Superior temporal gyrus (tissue), 1 donor: ENCODE measurements at regions not wholly inside any gene's neighbourhood (a gene's known extent, or its start where the extent isn't known, plus 50 kb on each side); places are given as distances from the start of the nearest gene placed in this dataset.

Experiments
- DNase-seq: peaks from one replicate; pipeline ENCODE4 v3.0.0-alpha.2; 2016; ENCODE audit errors: extremely low spot score

DNA sequence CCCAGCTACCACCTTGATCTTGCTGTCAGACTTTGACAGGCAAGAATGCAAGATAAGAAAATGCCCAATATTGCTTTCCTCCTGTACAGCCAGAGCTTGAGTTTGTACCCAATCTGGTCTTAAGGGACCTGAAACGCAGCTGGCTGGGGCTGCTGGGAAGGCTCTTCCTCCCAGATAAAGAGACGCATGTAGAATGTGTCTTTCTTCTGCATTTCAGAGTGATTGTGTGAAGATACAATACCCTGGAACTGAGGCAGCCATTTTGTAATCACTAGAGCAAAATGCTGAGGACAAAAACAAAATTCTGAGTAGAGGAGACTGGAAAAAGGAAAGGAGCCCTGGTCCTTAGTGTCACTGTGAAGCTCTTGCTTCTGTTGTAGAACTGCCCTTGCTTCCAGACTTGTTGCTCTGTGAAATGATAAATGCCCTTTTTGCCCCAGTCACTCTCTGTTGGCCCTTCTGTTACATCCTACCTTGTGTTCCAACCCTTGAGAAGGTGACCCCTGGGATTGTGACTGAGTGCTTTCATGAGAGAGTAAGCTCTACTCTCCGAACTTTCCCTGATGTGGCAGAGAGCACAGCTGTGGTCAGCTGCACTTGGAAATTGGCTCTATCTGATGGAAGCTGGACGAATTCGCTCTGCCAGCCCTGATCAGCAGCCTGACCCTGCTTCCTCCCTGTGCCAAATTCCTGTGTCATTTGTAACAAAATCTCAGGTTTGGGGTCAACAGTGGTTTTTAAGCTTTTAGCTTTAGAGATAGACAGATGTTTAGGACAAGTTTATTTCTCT is 137.4 kb upstream of the RBMS1 start:
- DNase-seq: peak; percentile 37

DNA sequence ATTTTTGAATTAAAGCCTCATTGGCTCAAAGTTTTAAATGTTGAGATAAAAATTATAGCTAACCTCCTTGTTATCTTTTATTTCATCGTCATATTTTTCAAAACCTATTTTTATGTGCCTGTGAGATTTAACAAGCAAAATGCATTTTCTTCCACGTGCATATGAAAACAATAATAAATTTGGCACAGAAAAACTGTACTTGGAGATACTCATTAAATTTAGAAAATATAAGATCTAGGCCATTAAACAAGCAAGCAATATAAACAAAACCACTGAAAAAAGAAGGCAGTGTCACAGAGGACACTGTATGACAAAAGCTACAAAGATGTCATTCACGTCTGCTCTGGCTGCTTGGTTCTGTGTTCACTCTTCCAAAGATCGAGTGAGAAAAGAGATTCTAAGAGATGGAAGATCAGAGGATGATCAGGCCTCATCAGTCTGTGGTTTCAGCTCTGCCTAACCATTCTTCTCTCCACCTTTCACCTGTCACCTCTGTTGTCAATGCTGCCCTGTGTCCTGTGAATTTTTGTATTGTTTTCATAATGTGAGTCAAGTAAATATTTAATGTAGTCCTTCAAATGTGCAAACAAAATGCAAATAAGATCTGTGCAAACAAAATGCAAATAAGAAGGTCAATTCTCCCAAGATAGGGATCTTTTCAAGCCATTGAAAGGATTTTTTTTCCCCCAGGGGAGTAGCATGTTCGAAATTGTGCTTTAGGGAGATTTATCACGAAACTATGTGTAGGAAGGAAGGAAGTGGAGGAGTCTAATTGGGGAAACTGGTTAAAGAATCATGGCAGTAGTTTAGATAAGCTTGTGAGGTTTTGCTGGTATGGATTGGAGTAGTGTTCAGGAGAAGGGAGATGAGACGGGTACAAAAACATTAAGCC is 138.7 kb upstream of the RBMS1 start:
- DNase-seq: peak; percentile 41

DNA sequence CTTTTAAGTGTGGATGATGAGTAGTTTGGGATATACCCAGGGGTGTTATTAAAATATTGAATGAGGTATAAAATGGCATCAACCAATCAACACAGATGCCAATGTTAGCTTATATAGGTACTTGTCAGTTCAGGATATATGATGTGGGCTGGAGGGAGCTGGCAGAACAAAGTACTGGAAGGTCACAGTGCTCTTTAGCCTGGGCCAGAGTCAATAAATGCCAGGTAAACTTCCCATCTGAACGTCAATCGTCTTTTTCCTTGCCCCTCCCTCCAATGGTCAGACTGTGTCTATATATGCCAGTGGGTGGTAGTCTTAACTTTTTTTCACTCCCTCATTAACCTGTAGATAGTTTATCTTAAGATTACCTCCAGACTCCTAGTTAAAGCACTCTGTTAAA is 140.8 kb upstream of the RBMS1 start:
- DNase-seq: no peak

DNA sequence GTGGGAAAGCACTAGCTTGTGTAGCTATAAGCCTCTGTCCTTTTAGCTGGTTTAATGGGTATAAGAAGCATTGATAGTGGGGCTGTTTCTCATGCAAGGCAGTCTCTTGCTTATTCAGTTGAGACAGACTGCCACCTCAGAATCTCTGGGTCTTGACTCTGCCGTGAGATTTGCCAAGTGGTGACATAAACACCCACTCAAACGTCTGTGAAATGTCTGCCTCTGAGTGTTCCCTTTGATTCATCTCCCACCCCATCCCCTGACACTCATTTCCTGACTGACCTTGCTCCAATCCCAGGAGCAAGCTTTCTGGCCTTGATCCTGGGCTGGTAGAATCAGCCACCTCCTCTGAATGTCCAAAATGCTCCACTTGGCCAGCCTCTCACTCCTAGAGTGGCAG is 141.9 kb upstream of the RBMS1 start:
- DNase-seq: no peak

DNA sequence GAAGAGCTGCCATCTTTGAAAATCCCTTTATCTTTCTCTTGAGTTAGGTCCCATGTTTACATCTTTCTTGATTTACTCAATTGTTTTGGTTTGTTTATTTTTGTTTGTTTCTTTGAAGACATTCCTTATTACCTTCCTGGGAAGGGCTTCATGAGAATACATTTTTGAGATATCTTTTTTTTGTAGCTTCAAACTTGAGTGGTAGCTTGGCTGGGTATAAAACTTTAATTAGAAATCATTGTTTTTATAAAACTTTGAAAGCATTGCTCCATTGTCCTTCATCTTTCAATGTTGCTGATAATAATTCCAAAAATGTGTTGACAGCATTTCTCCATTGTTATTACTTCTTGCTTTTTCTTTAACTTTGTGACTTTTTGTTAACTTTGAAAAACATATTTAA is 145.9 kb upstream of the RBMS1 start:
- no peak for DNase-seq

DNA sequence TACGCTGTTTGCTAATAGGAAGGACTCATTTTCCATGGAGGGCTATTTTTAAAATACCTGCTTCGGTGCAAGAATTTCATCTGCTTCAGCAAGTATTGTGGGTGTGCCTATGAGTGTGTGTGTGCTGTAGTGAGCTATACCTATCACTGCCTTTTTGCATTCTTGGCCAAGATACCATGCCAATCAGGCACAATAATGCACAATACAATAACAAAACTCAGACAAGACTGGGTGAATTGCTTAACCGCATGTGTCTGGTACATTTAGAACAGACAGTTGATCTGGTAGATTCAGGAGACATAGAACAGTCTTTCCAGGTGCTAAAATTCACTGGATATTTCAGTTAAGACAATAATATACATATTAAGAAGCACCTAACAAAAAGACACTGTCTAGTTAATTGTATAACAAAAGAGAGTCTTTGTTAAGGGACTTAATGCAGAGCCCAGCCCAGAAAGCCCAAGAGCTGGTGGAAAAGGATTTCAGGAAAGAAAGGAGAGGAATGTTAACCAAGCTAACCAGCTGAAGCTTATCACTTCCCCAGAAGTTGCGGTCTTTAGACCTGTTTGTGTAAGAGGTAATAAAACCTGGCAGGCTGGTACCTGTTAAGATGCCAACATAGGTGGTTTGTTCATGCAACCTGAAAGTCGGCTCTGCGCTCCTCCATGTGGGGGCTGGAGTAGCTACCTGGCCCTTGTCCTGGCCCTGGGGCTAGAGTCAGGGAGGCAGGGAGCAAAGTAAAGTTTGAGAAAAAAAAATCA is 153.3 kb upstream of the RBMS1 start:
- DNase-seq: no peak

DNA sequence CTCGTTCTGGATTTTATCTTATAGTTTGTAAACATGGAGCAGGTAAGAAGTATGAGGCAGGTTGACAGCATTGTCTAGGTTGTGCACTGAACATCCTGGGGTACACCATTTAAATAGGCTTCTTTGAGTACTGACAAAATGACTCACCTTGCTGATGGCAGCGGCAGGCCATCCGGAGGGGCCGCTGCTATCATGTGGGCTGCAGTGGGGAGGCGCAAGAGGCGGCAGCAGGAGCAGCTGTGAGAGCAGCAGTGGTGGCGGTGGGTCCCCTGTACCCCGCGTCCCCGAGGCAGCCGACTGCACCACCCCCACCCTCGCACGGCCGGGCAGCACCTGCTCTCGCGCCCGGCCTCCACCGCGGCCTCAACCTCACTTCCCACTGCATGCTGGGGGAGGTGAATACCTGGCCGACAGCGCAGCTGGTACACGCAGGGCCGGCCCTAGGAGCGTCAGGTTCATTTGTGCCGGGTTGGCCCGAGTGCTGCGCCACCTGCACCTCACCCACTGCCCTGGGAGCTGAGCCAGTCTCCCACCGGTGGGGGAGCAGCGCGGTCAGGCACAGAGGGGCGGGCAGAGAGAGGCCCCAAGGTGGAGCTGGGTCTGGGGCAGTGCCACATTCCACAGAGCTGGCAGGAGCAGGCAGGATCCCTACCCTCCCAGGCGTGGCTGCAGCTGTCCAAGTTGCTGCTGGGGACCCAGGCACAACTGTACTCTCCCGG is 154.5 kb upstream of the RBMS1 start:
- DNase-seq: no peak

DNA sequence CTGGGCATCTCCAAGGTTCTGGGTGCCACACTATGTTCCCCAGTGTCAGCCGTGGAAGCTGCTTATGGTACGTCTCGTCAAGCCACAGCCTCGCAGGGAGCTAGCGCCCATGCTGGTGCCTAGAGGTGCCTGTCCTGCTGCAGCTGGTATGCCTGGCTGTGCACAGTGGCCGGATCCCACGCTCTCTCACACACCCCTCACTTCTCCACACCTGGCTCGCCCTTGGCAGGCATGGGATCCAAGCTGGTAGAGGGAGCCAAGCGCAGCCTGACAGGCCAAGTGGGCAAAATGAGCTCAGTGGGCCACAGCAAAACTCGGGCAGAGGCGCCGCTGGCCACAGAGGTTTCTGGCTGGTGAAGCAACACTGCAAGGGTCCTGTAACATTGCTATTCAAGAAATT is 156.1 kb upstream of the RBMS1 start:
- DNase-seq: no peak

DNA sequence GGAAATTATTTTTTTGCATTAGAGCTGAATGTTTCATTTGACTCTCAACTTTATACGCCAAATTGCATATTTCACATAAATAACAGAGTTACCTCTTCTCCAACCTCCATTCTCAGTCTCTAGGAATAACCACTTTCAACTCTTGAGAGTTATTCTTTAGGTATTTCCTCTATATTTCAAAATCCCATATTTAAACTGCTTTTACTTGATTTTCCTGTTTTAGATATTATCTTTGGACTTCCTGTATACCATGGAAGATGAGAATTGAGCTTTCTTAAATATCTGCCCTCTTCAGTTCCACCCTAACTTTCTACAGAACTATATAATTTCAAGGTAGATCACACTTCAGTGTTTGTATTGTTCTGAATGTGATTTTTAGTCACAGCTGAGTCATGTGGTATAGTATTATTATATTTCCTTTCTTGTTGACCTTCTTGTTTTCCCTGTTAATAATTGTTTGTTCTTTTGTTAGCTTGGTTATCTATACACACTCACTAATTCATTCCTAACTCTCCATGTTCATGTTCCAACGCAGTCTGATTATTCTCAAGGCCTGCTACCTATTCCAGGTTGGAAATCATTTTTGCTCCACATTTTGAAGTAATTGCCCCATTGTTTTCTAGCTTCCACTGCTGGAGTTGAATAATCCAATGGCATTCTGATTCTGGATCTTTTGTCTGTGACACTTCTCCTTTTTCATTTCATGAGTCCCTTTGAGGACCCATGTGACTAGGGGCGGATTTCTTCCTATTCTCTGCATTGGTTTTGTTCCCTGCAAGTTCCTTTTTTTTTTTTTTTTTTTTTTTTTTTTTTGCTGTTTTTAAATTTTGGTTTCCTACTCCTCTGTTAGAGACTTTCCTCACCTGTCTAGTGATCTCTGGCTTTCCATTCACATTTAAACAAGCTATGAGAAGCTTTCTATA is 156.8 kb upstream of the RBMS1 start:
- DNase-seq: no peak

DNA sequence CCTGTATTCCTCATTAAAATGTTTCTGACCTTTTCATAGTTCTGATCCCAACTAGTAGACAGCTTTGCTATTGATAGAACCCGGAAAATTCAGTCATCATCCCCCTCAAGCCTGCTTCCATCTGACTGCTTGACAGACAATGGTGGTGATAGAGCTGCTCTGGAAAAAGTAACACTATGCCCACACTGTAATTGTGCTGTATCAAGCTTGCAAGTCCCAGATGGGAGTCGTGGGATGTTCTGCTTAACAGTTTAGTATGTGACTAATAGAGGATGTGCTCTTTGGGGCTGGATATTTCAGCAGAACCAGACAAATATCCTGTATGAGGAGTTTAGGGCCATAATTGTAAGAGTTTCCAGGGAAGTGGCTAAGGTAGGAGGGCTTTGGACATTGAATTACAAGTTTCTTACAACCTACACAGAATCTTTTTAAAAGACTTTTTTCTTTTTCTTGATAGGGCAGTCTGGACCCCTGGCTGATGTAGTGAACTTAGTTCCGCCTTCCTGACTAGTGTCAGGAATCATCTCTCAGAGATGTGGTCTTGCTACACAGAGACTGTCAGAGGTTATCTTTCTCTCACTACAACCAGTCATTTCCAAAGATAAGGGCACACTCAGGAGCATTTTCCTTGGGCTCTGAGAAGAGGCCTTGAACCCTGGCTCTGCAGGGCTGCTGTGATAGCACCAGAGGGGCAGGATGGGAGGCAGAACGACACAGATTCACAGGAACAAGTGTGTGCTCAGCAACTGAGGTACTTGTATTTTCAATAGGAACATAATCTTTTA is 158.0 kb upstream of the RBMS1 start:
- DNase-seq: peak; percentile 61

DNA sequence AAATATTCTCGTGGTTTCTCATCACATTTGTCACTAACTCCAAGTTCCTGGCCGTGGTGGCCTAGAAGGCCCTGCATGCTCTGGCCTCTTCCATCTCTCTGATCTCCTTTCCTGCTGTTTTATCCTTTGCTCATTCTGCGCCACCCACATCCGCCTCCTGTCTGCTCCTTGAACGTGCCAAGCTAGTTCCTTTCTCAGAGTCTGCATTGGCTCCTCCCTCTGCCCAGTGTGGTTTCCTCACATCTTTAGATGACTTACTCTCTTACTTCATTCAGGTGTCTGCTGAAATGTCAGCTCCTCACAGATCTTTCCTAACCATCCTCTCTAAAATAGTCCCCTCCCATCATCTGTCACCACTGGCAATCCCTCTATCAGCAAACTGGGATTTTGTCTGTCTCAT is 158.6 kb upstream of the RBMS1 start:
- DNase-seq: peak; percentile 45

DNA sequence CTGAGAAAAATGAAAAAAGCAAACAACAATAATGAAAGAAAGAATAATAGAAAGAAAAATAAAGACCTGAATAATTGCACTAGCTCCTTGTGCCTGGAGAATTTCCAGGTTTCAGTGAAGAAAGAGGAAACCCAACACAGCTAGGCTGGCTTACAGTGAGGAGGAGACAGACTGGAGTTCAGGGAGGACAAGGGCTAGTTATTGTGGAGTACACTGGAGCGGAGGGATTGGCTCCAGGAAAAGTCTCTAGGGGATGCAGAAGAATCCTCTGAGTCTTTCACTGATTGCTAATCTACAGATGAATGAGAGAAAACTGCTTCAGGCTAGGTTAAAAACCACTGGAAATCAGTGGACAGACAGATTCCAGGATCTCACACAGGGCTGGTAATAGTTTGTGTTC is 163.6 kb upstream of the RBMS1 start:
- no peak for DNase-seq

DNA sequence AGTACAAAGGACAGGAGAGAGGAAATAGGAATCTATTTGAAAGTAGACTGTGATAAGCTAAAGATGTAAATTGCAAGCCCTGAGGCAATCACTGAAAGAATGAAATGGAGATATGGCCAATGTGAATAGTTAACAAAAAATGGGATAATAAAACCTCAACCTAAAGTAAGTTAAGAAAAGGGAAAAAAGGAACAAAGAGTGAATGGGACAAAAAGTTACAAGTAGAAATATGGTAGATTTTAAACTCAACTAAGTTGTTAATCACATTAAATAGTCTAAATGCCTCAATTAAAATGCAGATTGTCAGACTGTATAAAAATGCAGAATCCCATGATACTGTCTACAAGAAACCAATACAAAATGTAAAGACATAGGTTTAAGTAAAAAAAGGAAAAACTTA is 165.2 kb upstream of the RBMS1 start:
- DNase-seq: no peak

DNA sequence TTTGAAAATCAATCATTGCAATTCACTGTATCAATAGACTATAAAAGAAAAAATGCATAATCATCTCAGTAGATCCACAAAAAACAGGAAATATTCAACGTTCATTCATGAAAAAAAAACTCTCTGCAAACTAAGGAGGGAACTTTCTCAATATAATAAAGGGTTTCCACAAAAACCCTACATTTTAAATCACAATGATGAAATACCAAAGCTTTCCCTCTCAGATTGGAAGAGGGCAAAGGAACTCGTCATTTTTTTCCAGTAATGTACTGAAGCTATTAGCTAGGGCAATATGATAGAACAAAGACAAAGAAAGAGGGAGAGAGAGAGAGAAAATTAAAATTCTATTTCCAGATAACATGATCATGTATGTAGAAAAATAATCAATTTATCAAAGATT is 167.1 kb upstream of the RBMS1 start:
- no peak for DNase-seq

DNA sequence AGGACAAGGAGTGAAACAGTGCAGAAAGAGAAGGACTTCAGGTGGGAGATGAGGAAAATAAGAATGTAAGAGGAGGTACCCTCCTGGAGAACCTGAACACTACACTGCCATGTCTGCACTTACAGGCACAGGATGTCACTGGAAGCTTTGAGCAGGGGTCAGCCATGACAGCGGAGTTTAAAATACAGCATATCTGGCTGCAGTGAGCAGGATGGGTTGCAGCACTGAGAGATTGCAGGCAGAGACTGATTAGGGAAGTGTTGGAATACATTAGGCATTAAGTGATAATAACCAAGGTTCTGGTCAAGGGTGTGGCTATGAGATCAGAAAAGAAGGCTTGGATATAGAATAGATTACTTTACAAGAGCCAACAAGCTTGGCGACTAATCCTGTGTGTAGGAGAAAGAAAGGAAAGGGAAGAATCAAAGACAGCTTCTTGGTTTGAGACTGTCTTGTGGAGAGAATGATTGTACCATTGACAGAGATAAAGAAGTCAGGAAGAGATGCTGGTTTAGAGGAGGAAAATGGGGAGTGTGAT is 171.1 kb upstream of the RBMS1 start:
- DNase-seq: no peak

DNA sequence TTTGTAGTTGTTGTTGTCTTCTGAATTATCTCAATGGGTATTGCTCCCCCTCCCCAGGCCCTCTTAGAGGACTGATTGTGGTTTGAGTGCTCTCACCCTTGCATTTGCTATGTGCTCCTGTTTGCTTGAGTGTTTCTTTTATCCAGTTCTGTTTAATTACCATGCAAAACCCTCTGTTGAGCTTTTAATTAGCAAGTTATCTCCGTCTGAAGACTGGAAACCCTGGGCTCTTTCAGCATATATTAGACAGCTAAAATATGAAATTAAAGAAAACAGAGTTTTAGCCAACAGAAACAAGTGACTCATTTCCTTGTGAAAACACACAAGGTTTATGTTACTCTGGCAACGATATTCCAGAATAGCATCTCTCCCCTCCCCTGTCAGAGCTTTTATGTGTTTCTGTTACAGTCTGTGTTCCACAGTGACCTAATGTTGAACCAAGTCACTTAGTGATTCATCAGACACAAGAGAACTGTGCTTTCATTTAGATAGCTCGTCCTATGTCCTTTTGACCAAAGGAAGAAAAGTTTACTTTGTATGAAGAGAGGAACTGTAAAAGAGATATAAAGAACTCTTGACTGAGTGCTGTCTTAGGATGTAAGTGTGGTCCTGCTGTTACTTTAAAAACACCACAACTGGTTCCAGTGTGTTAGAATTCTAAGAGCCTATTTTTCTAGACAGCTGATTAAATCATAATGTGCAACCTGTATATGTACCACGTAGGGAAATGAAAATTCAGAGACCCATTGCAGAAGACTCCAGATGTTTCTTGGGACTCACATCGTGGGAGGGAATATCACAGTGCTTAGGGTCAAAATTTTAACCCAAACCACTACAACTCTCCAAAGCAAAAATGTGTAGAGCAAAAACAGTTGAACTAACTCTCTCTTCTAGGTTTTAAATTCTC is 172.8 kb upstream of the RBMS1 start:
- peak; percentile 43 for DNase-seq

DNA sequence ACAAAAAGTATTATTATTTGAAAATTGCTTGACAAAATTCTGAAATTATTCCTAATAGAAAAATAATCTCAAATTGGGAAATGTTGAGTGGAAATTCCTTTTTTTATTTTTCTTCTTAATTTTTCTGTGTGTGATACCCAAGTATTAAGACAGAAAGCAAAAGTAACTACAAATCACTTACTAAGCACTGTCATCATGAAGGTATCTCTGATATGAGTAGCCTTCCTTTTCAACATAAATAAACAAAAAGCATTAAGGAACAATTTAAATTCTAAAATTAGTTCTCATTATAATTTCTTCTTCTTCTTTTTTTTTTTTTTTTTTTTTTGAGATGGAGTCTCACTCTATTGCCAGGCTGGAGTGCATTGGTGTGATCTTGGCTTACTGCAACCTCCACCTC is 174.2 kb upstream of the RBMS1 start:
- no peak for DNase-seq

DNA sequence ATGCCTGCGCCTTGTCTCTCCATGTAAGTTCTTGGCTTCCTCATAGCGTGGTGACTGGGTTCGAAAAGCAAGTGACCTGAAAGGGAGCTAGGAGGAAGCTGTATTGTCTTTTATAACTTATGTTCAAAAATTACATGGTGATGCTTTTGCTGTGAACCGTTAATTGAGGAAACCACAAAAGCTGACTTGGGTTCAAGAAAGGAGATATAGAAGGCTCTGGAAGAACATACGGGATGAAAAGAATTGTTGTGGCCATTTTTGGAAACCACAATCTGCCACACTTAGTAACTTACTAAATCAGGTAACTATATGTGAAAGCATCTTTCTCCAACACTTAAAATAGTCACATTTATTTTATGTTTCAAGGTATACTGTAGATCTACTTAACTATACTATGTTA is 177.0 kb upstream of the RBMS1 start:
- DNase-seq: no peak
